Body of pancreas (tissue), 4 donors: ENCODE measurements at regions not wholly inside any gene's neighbourhood (a gene's known extent, or its start where the extent isn't known, plus 50 kb on each side); places are given as distances from the start of the nearest gene placed in this dataset.

Experiments
- ATAC-seq: fragments of 150-250 bp; one replicate; pipeline ENCODE4 v1.9.1; 2016
- DNase-seq, 4 donors: peaks; one replicate each; pipeline ENCODE4 v3.0.0-alpha.2; 2019
- H3K27ac ChIP-seq, 4 donors: fragments of 200-600 bp; sonication (generic); 1 replicate in 3 of 4; 2 replicates in 1 of 4; pipeline versions ENCODE4 v1.5.1 to v1.6.1; 2016 to 2019; ENCODE audit warnings: mild to moderate bottlenecking in 1 of 4, mixed read lengths in 1 of 4, moderate library complexity in 1 of 4
- H3K27me3 ChIP-seq, 2 donors: fragments of 200-600 bp; sonication (generic); one replicate each; pipeline ENCODE4 v1.6.0; 2016; ENCODE audit warnings: mild to moderate bottlenecking in 1 of 2
- H3K36me3 ChIP-seq, 2 donors: fragments of 200-600 bp; sonication (generic); replicated peaks in 1 of 2; 2 replicates each; pipeline ENCODE4 v1.5.1; 2016; ENCODE audit warnings: low read depth in 2 of 2; ENCODE audit not compliant: insufficient read depth in 1 of 2
- H3K4me1 ChIP-seq: fragments of 200-600 bp; sonication (generic); one replicate; pipeline ENCODE4 v1.6.0; 2016
- H3K4me3 ChIP-seq, 2 donors: fragments of 200-600 bp; sonication (generic); 1 replicate in 1 of 2; 2 replicates in 1 of 2; pipeline ENCODE4 v1.5.1; 2016 to 2019
- H3K9me3 ChIP-seq, 3 donors: fragments of 200-600 bp; sonication (generic); 1 replicate in 2 of 3; 2 replicates in 1 of 3; pipeline ENCODE4 v1.5.1; 2016
- CTCF ChIP-seq, 7 experiments: fragments of 450-650 bp in 4 of 7; fragments of 200-600 bp in 3 of 7; sonication (generic) in 3 of 7; IDR thresholded peaks; one replicate each; pipeline ENCODE4 v1.5.1; 2016 to 2019; ENCODE audit warnings: antibody characterized with exemption in 7 of 7
- POLR2A ChIP-seq, 3 donors: fragments of 450-650 bp; IDR thresholded peaks; one replicate each; pipeline ENCODE4 v1.6.1; 2016; ENCODE audit warnings: antibody characterized with exemption in 3 of 3, mild to moderate bottlenecking in 2 of 3
- WGBS, 2 donors: methylation state at CpG; one replicate each; pipeline ENCODE4 v1.1.5; 2017; 5-methylcytosine and 5-hydroxymethylcytosine counted together
- intact Hi-C: fragments of 100-400 bp; cut with DNase I; formaldehyde crosslinking; loops from one replicate; pipeline ENCODE4 v1.15.1; 2023

GRCh38 chr22:48805516-48805915, 1022.2 kb downstream of the BRD1 start:
- no peak for DNase-seq

GRCh38 chr22:48804811-48805301, 1022.8 kb downstream of the BRD1 start:
- no peak for DNase-seq
- no peak overlapping the region for H3K27ac ChIP-seq
- no peak for ATAC-seq
- no peaks in the 10 kb centered on the region for H3K4me1 ChIP-seq
- no peaks in the 10 kb centered on the region for H3K36me3 ChIP-seq
- H3K4me3 ChIP-seq, result no peak overlapping the region
- TF ChIP-seq CTCF (IDR thresholded peaks at IDR 0.05) (no peak), POLR2A (IDR thresholded peaks at IDR 0.05) (no peak)
- H3K27me3 ChIP-seq, result no peaks in the 10 kb centered on the region
- intact Hi-C loops, result loop anchor here (5.0 kb wide), 1 partner anchor 53 kb away; no protein-coding TSS in a partner anchor
- H3K9me3 ChIP-seq, result no peaks in the 10 kb centered on the region
- 18 to 19% methylated on average over 3 to 22 of the region's 22 CpGs for WGBS, 2 donors

More at GRCh38 chr22:48805516-48805915, 1022.2 kb downstream of the BRD1 start:
- no peak for ATAC-seq
- intact Hi-C loops, result no loop called here
- Histone ChIP-seq H3K9me3 (no peaks in the 10 kb centered on the region), H3K36me3 (no peaks in the 10 kb centered on the region), H3K27ac (no peak overlapping the region), H3K4me3 (no peak overlapping the region), H3K4me1 (no peaks in the 10 kb centered on the region), H3K27me3 (no peaks in the 10 kb centered on the region)
- WGBS, 2 donors, result 67 to 71% methylated on average over 10 of the region's 10 CpGs
- no peak for TF ChIP-seq CTCF (IDR thresholded peaks at IDR 0.05)
- no peak for TF ChIP-seq POLR2A (IDR thresholded peaks at IDR 0.05)

DNA sequence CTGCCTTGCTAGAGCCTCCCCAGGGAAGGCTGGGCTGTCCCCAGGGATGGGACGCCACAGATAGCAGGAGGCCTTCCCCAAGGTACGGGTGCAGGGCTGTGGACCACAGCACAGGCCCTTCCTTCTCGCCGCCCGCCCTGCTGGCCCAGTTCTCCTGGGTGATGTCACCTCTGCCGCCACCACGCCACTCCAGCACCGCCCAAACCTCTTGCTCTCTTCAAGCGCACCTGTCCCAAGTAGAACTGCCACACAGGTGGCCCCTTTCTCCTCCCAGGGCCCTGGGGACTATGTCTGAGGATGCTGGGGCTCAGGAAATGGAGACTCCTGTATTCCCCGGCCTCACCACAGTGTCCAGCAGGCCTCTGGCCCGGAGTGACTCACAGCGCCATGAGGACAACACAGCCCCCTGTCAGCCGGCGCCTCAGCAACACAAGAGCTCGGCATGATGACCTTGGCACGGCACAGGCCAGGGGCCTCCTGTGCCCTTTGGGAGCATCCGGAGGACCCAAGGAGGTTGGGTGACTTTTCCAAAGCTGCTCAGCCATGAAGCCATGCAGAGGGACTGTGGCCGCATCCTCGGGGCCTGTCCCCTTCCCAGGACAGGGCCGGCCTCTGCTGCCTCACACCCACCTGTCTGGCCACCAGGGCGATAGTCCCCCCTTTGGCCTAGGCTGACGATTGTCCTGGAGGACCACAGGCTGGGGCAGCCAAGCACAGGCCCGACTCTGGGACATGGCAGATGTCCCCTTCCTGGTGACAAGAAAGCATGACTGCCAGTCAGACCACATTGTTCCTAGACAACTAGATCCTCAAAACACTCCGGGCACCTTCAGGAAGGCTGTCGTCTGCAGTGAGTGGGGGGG, 1023.5 kb downstream of the BRD1 start:
- no peaks in the 10 kb centered on the region for H3K27me3 ChIP-seq
- DNase-seq, result no peak

DNA sequence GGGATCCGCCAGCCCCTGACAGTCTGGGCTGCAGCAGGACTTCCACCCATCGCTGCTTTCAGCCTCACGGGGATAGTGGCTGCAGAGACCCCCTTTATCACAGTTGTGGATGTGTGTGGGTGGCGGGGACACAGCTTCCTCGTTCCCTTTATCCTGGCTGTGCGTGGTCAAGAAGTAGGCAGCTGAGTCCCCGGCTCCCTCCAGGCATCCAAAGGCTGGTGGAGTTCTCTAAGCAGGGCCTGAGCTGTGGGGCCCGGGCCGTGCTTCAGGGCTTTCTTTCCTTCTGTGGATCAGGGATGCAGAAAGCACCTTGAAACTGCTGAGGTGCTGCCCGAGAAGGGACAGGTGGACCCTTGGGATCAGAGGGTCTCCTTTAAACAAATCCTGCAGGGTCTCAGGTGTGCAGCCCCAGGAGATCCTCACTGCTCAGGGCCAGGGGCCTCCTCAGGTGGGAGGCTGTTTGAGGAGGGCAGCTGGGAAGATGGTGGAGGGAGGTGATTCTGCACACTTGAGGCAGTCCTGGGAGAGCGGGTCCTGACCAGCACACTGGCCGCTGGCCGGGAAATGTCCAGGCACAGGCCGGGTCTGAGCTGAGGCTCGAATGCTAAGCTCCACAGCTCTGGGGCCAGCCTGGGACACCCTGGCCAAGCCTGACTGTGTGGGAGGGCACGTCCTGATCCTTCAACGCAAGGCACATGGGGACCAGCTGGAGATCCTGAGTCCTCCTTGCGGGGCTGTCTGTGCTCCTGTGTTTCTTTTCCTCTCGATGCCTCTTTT, 1024.3 kb downstream of the BRD1 start:
- DNase-seq (no peak), ATAC-seq (no peak)
- H3K27me3 ChIP-seq, result no peaks in the 10 kb centered on the region
- no peaks in the 10 kb centered on the region for H3K9me3 ChIP-seq
- intact Hi-C loops, result loop anchor here (5.0 kb wide), 1 partner anchor 51 kb away; no protein-coding TSS in a partner anchor
- H3K4me1 ChIP-seq, result no peaks in the 10 kb centered on the region
- 51 to 56% methylated on average over 13 to 19 of the region's 19 CpGs for WGBS, 2 donors
- no peak overlapping the region for H3K4me3 ChIP-seq
- no peak for TF ChIP-seq POLR2A (IDR thresholded peaks at IDR 0.05)
- no peak for TF ChIP-seq CTCF (IDR thresholded peaks at IDR 0.05)
- H3K36me3 ChIP-seq, result no peaks in the 10 kb centered on the region
- no peak overlapping the region for H3K27ac ChIP-seq

More for the DNA sequence above, 1023.5 kb downstream of the BRD1 start:
- Histone ChIP-seq H3K27ac (no peak overlapping the region), H3K4me1 (no peaks in the 10 kb centered on the region), H3K9me3 (no peaks in the 10 kb centered on the region), H3K36me3 (no peaks in the 10 kb centered on the region), H3K4me3 (no peak overlapping the region)
- intact Hi-C loops, result loop anchor here (5.0 kb wide), 1 partner anchor 52 kb away; no protein-coding TSS in a partner anchor
- ATAC-seq, result no peak
- WGBS, 2 donors, result 59 to 65% methylated on average over 12 to 22 of the region's 25 CpGs
- TF ChIP-seq POLR2A (IDR thresholded peaks at IDR 0.05) (no peak), CTCF (IDR thresholded peaks at IDR 0.05) (no peak)
